K562 (cell line): ENCODE measurements at regions not wholly inside any gene's neighbourhood (a gene's known extent, or its start where the extent isn't known, plus 50 kb on each side); places are given as distances from the start of the nearest gene placed in this dataset.

ENCODE experiments used
- ATAC-seq: fragments of 200-7000 bp; cut with Tn5 transposase; 3 replicates; pipeline ENCODE4 v1.9.1; 2020; ENCODE audit warnings: moderate library complexity
- BruUV-seq: library from RNA; stranded (reverse); fragments of 400-500 nt; replicated peaks from 2 replicates; lab custom pipeline; 2021; lab: Mats Ljungman, UMichigan
- CTCF ChIA-PET: fragments of 300-600 bp; formaldehyde crosslinking; extraction: SDS; loops from one replicate; lab custom pipeline; 2021; ENCODE audit warnings: low intra/inter-chr PET ratio; lab: Yijun Ruan, JAX
- POLR2A ChIA-PET: fragments of 300-600, 350-650 bp; sonication (Branson Sonifier 250); formaldehyde crosslinking; extraction: SDS; loops from one replicate; lab custom pipeline; 2021; ENCODE audit warnings: antibody characterized with exemption, inconsistent platforms; lab: Yijun Ruan, JAX
- DNase-seq, 4 experiments: peaks; one replicate each; pipeline versions ENCODE4 v3.0.0 to v3.0.0-alpha.2; 2011 to 2018; ENCODE audit warnings: low spot score in 3 of 4, mixed read lengths in 3 of 4; ENCODE audit errors: extremely low read depth in 1 of 4
- FAIRE-seq: peaks from 2 replicates; lab custom pipeline; 2011; peaks lifted over from hg19 to GRCh38; lab: Jason Lieb, UNC
- H2AFZ ChIP-seq: 2 replicates; pipeline ENCODE4 v1.6.0; 2011; ENCODE audit warnings: low read depth, low read length, control low read depth, inconsistent platforms
- H3K27ac ChIP-seq: fragments of 200-600 bp; 3 replicates; pipeline ENCODE4 v1.8.0; 2011; ENCODE audit warnings: low read depth, mild to moderate bottlenecking, control low read depth, inconsistent platforms, low read length, moderate library complexity, mixed read lengths; ENCODE audit errors: extremely low read depth
- H3K27me3 ChIP-seq, 2 experiments: fragments of 300-600 bp in 1 of 2; 2 replicates in 1 of 2; 3 replicates in 1 of 2; pipeline versions ENCODE4 v1.6.0 to v1.8.0; 2011; ENCODE audit warnings: inconsistent platforms in 2 of 2, low read length in 2 of 2, mild to moderate bottlenecking in 1 of 2, mixed read lengths in 1 of 2, moderate library complexity in 1 of 2; ENCODE audit not compliant: control insufficient read depth in 2 of 2, insufficient read depth in 2 of 2
- H3K36me3 ChIP-seq: fragments of 300-600 bp; 3 replicates; pipeline ENCODE4 v1.8.0; 2011; ENCODE audit warnings: mild to moderate bottlenecking, low read length, inconsistent platforms; ENCODE audit not compliant: control insufficient read depth, insufficient read depth
- H3K4me1 ChIP-seq, 2 experiments: fragments of 200-600 bp in 1 of 2; replicated peaks in 1 of 2; 2 replicates in 1 of 2; 3 replicates in 1 of 2; pipeline versions ENCODE4 v1.5.1 to v1.8.0; 2011; ENCODE audit warnings: inconsistent platforms in 2 of 2, low read length in 2 of 2, mild to moderate bottlenecking in 1 of 2, mixed read lengths in 1 of 2, moderate library complexity in 1 of 2; ENCODE audit not compliant: control insufficient read depth in 2 of 2, insufficient read depth in 2 of 2
- H3K4me2 ChIP-seq: 2 replicates; pipeline ENCODE4 v1.6.1; 2011; ENCODE audit warnings: low read length, control low read depth, inconsistent platforms, mixed read lengths; ENCODE audit not compliant: insufficient read depth
- H3K4me3 ChIP-seq: fragments of 200-600 bp; sonication (generic), shearing (Covaris generic); 2 replicates; pipeline ENCODE4 v1.5.1; 2016; ENCODE audit warnings: control low read depth, inconsistent platforms
- H3K79me2 ChIP-seq: fragments of 200-600 bp; 3 replicates; pipeline ENCODE4 v1.8.0; 2011; ENCODE audit warnings: low read length, inconsistent platforms; ENCODE audit not compliant: control insufficient read depth, insufficient read depth
- H3K9ac ChIP-seq, 2 experiments: 2 replicates each; pipeline versions ENCODE4 v1.6.0 to v1.6.1; 2011; ENCODE audit warnings: low read depth in 2 of 2, low read length in 2 of 2, control low read depth in 1 of 2, inconsistent platforms in 1 of 2, mild to moderate bottlenecking in 1 of 2, mixed read lengths in 1 of 2; ENCODE audit not compliant: insufficient read depth in 1 of 2
- H3K9me1 ChIP-seq: one replicate; pipeline ENCODE4 v1.6.0; 2011; ENCODE audit warnings: inconsistent platforms, mild to moderate bottlenecking, low read length, moderate library complexity; ENCODE audit not compliant: control insufficient read depth, insufficient read depth
- H3K9me3 ChIP-seq: replicated peaks from 2 replicates; pipeline ENCODE4 v1.5.1; 2011; ENCODE audit warnings: low read depth, low read length, inconsistent platforms; ENCODE audit not compliant: control insufficient read depth, insufficient read depth
- H4K20me1 ChIP-seq: replicated peaks from 2 replicates; pipeline ENCODE4 v1.6.1; 2011; ENCODE audit warnings: low read length, inconsistent platforms, mixed read lengths; ENCODE audit not compliant: control insufficient read depth, insufficient read depth
- CBX3 ChIP-seq, 2 experiments: IDR thresholded peaks; 1 replicate in 1 of 2; 2 replicates in 1 of 2; pipeline ENCODE4 v1.6.1; 2012; ENCODE audit warnings: inconsistent platforms in 2 of 2, low read length in 2 of 2, borderline replicate concordance in 1 of 2, control low read depth in 1 of 2
- DEAF1 ChIP-seq: fragments of 450-650 bp; formaldehyde crosslinking; IDR thresholded peaks from 2 replicates; pipeline ENCODE4 v1.4.0; 2020; ENCODE audit warnings: mild to moderate bottlenecking, moderate library complexity
- E2F3 ChIP-seq: fragments of 250-450 bp; sonication (Bioruptor Pico); IDR thresholded peaks from 2 replicates; pipeline ENCODE4 v1.4.0; 2020; ENCODE audit warnings: mild to moderate bottlenecking
- EZH2 ChIP-seq: IDR thresholded peaks from 2 replicates; pipeline ENCODE4 v1.6.1; 2012; ENCODE audit warnings: low read depth, mild to moderate bottlenecking, inconsistent platforms, low read length, borderline replicate concordance
- GTF2E2 ChIP-seq: fragments of 200-800 bp; sonication (Bioruptor generic); IDR thresholded peaks from 2 replicates; pipeline ENCODE4 v1.6.1; 2016; ENCODE audit warnings: missing genetic modification characterization, missing compliant biosample characterization
- HMG20A ChIP-seq: fragments of 450-650 bp; formaldehyde crosslinking; conservative IDR thresholded peaks from 2 replicates; pipeline ENCODE4 v1.4.0; 2020; ENCODE audit warnings: mild to moderate bottlenecking, mixed read lengths
- HNRNPL ChIP-seq: fragments of 200-400 bp; formaldehyde crosslinking; IDR thresholded peaks from 2 replicates; pipeline ENCODE4 v1.6.1; 2017; ENCODE audit warnings: low read depth, mild to moderate bottlenecking, low read length
- MTA2 ChIP-seq: fragments of 450-650 bp; IDR thresholded peaks from 2 replicates; pipeline ENCODE4 v1.6.1; 2016; ENCODE audit warnings: low read depth
- NR0B1 ChIP-seq: fragments of 450-650 bp; IDR thresholded peaks from one replicate; pipeline ENCODE4 v1.6.1; 2018; ENCODE audit warnings: mild to moderate bottlenecking, moderate library complexity; ENCODE audit not compliant: partially characterized antibody
- PPARD ChIP-seq: fragments of 250-450 bp; sonication (Bioruptor Pico); IDR thresholded peaks from 2 replicates; pipeline ENCODE4 v1.8.0; 2022; ENCODE audit warnings: inconsistent platforms, mild to moderate bottlenecking, moderate library complexity
- RUNX1 ChIP-seq: sonication (generic); IDR thresholded peaks from 2 replicates; pipeline ENCODE4 v1.6.1; 2016; ENCODE audit warnings: antibody characterized with exemption, low read depth
- SMAD3 ChIP-seq: fragments of 450-650 bp; formaldehyde crosslinking; conservative IDR thresholded peaks from 2 replicates; pipeline ENCODE4 v1.4.0; 2020; ENCODE audit warnings: mild to moderate bottlenecking
- TEAD1 ChIP-seq, 2 experiments: fragments of 450-650 bp in 1 of 2; sonication (generic) in 1 of 2; formaldehyde crosslinking; IDR thresholded peaks; 2 replicates each; pipeline versions ENCODE4 v1.4.0 to v1.8.0; 2020 to 2022; ENCODE audit warnings: mild to moderate bottlenecking in 2 of 2, missing genetic modification reagents in 1 of 2
- ZNF263 ChIP-seq: sonication (generic); formaldehyde crosslinking; IDR thresholded peaks from 2 replicates; pipeline ENCODE4 v1.8.0; 2022; ENCODE audit warnings: mild to moderate bottlenecking, missing genetic modification reagents, borderline replicate concordance
- WGBS: fragments of 100-300 bp; shearing (Covaris generic); methylation state at CpG from one replicate; pipeline ENCODE4 v1.1.6; 2016; ENCODE audit warnings: low coverage, mixed read lengths; ENCODE audit not compliant: insufficient coverage; ENCODE audit errors: missing lambda C conversion rate; 5-methylcytosine and 5-hydroxymethylcytosine counted together
- in situ Hi-C: fragments of 300-500 bp; cut with MboI; formaldehyde crosslinking; loops from 4 replicates; pipeline ENCODE4 v1.15.0; 2018; ENCODE audit warnings: inconsistent platforms, mixed read lengths
- intact Hi-C: fragments of 100-400 bp; cut with micrococcal nuclease; formaldehyde crosslinking; loops from 2 replicates; pipeline ENCODE4 v1.14.2; 2022

GRCh38 chr13:30832377-30832776 lies 73.7 kb upstream of the MEDAG start:
- intact Hi-C loops (no loop called here), in situ Hi-C loops (no loop called here)
- no peak overlapping the region for H3K4me2 ChIP-seq
- H3K4me3 ChIP-seq: no peak overlapping the region
- H3K27ac ChIP-seq: no peak overlapping the region
- H4K20me1 ChIP-seq: no peaks in the 10 kb centered on the region
- no peak for FAIRE-seq
- no peaks in the 10 kb centered on the region for H3K9me3 ChIP-seq
- no peaks in the 10 kb centered on the region for H3K79me2 ChIP-seq
- no TSS peak for BruUV-seq
- no peak for DNase-seq
- CTCF ChIA-PET: no interaction called here
- ATAC-seq: no peak
- 0% methylated on average over 4 of the region's 4 CpGs for WGBS
- H3K9me1 ChIP-seq: no peaks in the 10 kb centered on the region
- no peaks in the 10 kb centered on the region for H3K36me3 ChIP-seq
- H3K27me3 ChIP-seq: peaks cover 0 to 6% of the 10 kb centered on the region in 2 experiments; a peak in 1 of 5 replicates
- peaks cover 0 to 4% of the 10 kb centered on the region in 2 experiments; a peak in 2 of 5 replicates for H3K4me1 ChIP-seq
- POLR2A ChIA-PET: no interaction called here
- H3K9ac ChIP-seq: no peak overlapping the region
- H2AFZ ChIP-seq: no peak overlapping the region
- TF ChIP-seq E2F3 (CRISPR knock-in tag): no peak
- no peak for TF ChIP-seq PPARD (CRISPR knock-in tag)
- TF ChIP-seq EZH2: no peak
- no peak for TF ChIP-seq GTF2E2 (tag)
- no peak for TF ChIP-seq DEAF1 (CRISPR knock-in tag)
- no peak for TF ChIP-seq ZNF263 (CRISPR knock-in tag)
- no peak for TF ChIP-seq SMAD3
- no peak for TF ChIP-seq HNRNPL
- no peak for TF ChIP-seq RUNX1
- no peak for TF ChIP-seq CBX3 (IDR thresholded peaks at IDR 0.05; ENCODE audit: borderline replicate concordance in 1 of 2, low read length in 2 of 2)
- TF ChIP-seq TEAD1 (CRISPR knock-in tag; IDR thresholded peaks at IDR 0.05): no peak
- no peak for TF ChIP-seq MTA2
- TF ChIP-seq HMG20A (CRISPR knock-in tag): no peak
- TF ChIP-seq NR0B1: no peak
